ENCODE measurements at regions not wholly inside any gene's neighbourhood (a gene's known extent, or its start where the extent isn't known, plus 50 kb on each side); places are given as distances from the start of the nearest gene placed in this dataset.

GRCh38 chr11:110908401-110909105 is 196.3 kb upstream of the ARHGAP20 start:
- Histone ChIP-seq H3K27me3 (no peaks in the 10 kb centered on the region), H3K27ac (no peak overlapping the region), H3K9me3 (no peaks in the 10 kb centered on the region), H3K4me1 (peaks cover 0 to 11% (median 6%) of the 10 kb centered on the region in 4 donors), H3K4me3 (no peak overlapping the region), H3K36me3 (no peaks in the 10 kb centered on the region)
- DNase-seq, result no peak
- ATAC-seq (ENCODE audit: low FRiP score in 2 of 2), result peak in 1 of 2 donors; percentile 68
- WGBS, 2 donors, result 48 to 62% methylated on average over 3 of the region's 3 CpGs
- no peak for TF ChIP-seq POLR2A (IDR thresholded peaks at IDR 0.05)
- no peak for TF ChIP-seq EP300 (IDR thresholded peaks at IDR 0.05)
- TF ChIP-seq POLR2AphosphoS5 (IDR thresholded peaks at IDR 0.05), result no peak
- TF ChIP-seq CTCF (IDR thresholded peaks at IDR 0.05), result no peak

- Histone ChIP-seq H3K27me3 (no peaks in the 10 kb centered on the region), H3K4me3 (no peak overlapping the region), H3K27ac (no peak overlapping the region), H3K4me1 (peaks cover 0 to 11% (median 6%) of the 10 kb centered on the region in 4 donors), H3K9me3 (no peaks in the 10 kb centered on the region), H3K36me3 (no peaks in the 10 kb centered on the region)
- whole genome bisulfite sequencing, 2 donors, result 19 to 55% methylated on average over 1 of the region's 1 CpG
- no peak for TF ChIP-seq POLR2A (IDR thresholded peaks at IDR 0.05)
- no peak for TF ChIP-seq CTCF (IDR thresholded peaks at IDR 0.05)
- no peak for TF ChIP-seq EP300 (IDR thresholded peaks at IDR 0.05)
- no peak for TF ChIP-seq POLR2AphosphoS5 (IDR thresholded peaks at IDR 0.05)
- peak in 1 of 2 donors; percentile 56 for DNase-seq
- ATAC-seq (ENCODE audit: low FRiP score in 2 of 2), result peak in 1 of 2 donors; percentile 27
These were observed 195.4 kb upstream of the ARHGAP20 start for GRCh38 chr11:110907629-110908028.

GRCh38 chr11:110903830-110904229 is 191.6 kb upstream of the ARHGAP20 start:
- Histone ChIP-seq H3K4me3 (no peak overlapping the region), H3K27me3 (no peaks in the 10 kb centered on the region), H3K27ac (no peak overlapping the region), H3K9me3 (no peaks in the 10 kb centered on the region), H3K4me1 (peaks cover 0 to 11% (median 6%) of the 10 kb centered on the region in 4 donors), H3K36me3 (no peaks in the 10 kb centered on the region)
- no peak for TF ChIP-seq POLR2A (IDR thresholded peaks at IDR 0.05)
- 83 to 85% methylated on average over 5 of the region's 5 CpGs for WGBS, 2 donors
- DNase-seq (no peak), ATAC-seq (ENCODE audit: low FRiP score in 2 of 2) (no peak)

DNA sequence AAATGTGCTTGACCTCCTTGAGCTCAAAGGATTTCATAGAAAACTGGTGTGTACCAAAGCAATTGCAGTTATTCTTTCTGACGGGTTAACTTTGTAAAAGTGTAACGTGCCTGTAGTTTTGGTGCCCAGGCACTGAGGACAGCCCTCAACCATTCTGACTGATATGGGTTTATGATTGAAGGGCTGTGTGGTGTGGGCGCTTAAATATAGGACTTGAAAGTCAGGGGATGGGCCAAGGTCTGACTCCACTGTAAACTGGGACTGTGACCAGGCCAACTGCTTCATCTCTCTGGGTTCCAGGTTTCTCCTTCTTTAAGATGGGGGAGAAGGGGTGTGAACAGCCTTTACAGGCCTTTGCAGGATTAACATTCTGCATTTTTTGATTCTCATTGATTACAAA is 191.1 kb upstream of the ARHGAP20 start:
- peaks cover 0 to 11% (median 6%) of the 10 kb centered on the region in 4 donors for H3K4me1 ChIP-seq
- DNase-seq (no peak), ATAC-seq (ENCODE audit: low FRiP score in 2 of 2) (no peak)
- H3K36me3 ChIP-seq, result no peaks in the 10 kb centered on the region
- TF ChIP-seq POLR2AphosphoS5 (IDR thresholded peaks at IDR 0.05), result no peak
- no peak for TF ChIP-seq CTCF (IDR thresholded peaks at IDR 0.05)
- TF ChIP-seq POLR2A (IDR thresholded peaks at IDR 0.05), result no peak
- no peak for TF ChIP-seq EP300 (IDR thresholded peaks at IDR 0.05)
- H3K9me3 ChIP-seq, result no peaks in the 10 kb centered on the region
- H3K4me3 ChIP-seq, result no peak overlapping the region
- WGBS, 2 donors, result 83 to 90% methylated on average over 3 of the region's 3 CpGs
- no peaks in the 10 kb centered on the region for H3K27me3 ChIP-seq
- no peak overlapping the region for H3K27ac ChIP-seq

DNA sequence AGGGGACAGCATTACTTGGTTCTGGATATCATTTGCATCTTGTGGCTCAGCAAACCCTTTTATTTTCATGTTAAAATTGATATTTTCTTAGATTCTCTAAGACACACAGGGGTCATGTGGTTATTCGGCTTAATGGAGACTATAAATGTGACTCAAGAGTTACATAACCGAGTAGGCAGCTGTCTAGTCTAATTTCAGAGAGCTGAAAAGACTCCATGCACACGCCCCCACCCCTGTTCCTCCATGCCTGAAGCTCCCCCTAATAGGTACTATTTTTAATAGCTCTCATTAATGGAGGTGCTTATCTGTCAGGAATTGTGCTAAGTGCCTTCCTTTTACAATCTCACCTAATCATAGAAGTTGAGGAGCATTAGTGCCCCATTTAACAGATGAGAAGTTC is 189.2 kb upstream of the ARHGAP20 start:
- DNase-seq, result no peak
- Histone ChIP-seq H3K4me3 (no peak overlapping the region), H3K9me3 (no peaks in the 10 kb centered on the region), H3K4me1 (no peaks in the 10 kb centered on the region), H3K36me3 (no peaks in the 10 kb centered on the region), H3K27me3 (no peaks in the 10 kb centered on the region), H3K27ac (no peak overlapping the region)
- ATAC-seq (ENCODE audit: low FRiP score in 2 of 2), result no peak
- 60 to 81% methylated on average over 3 of the region's 3 CpGs for WGBS, 2 donors
- TF ChIP-seq CTCF (IDR thresholded peaks at IDR 0.05) (no peak), POLR2A (IDR thresholded peaks at IDR 0.05) (no peak), EP300 (IDR thresholded peaks at IDR 0.05) (no peak), POLR2AphosphoS5 (IDR thresholded peaks at IDR 0.05) (no peak)

Measured in upper lobe of left lung (tissue), 6 donors.